GM23338 (cell line): ENCODE measurements at regions not wholly inside any gene's neighbourhood (a gene's known extent, or its start where the extent isn't known, plus 50 kb on each side); places are given as distances from the start of the nearest gene placed in this dataset.

Experiments
- ATAC-seq: fragments of 200-7000 bp; cut with Tn5 transposase; 3 replicates; pipeline ENCODE4 v1.9.1; 2020
- DNase-seq: peaks from one replicate; pipeline ENCODE4 v3.0.0-alpha.2; 2015; ENCODE audit warnings: low spot score
- H2AFZ ChIP-seq: fragments of 200-600 bp; sonication (generic); 2 replicates; pipeline ENCODE4 v1.8.0; 2016; ENCODE audit warnings: antibody characterized with exemption, mild to moderate bottlenecking, moderate library complexity
- H3F3A ChIP-seq: fragments of 200-600 bp; sonication (generic); replicated peaks from 2 replicates; pipeline ENCODE4 v1.8.0; 2017; ENCODE audit warnings: antibody characterized with exemption, mixed run types, low read depth
- H3K27ac ChIP-seq: fragments of 200-600 bp; sonication (generic); 2 replicates; pipeline ENCODE4 v1.6.1; 2016; ENCODE audit warnings: low read depth
- H3K27me3 ChIP-seq: fragments of 200-600 bp; sonication (generic); 2 replicates; pipeline ENCODE4 v1.8.0; 2016; ENCODE audit warnings: mild to moderate bottlenecking, mixed run types, moderate library complexity; ENCODE audit not compliant: insufficient read depth
- H3K36me3 ChIP-seq: fragments of 200-600 bp; sonication (generic); 2 replicates; pipeline ENCODE4 v1.8.0; 2016; ENCODE audit warnings: mild to moderate bottlenecking; ENCODE audit not compliant: insufficient read depth
- H3K4me1 ChIP-seq: fragments of 200-600 bp; sonication (generic); 2 replicates; pipeline ENCODE4 v1.8.0; 2016; ENCODE audit warnings: mild to moderate bottlenecking, moderate library complexity; ENCODE audit not compliant: insufficient read depth
- H3K4me2 ChIP-seq: fragments of 200-600 bp; sonication (generic); 2 replicates; pipeline ENCODE4 v1.7.1; 2017; ENCODE audit warnings: mixed run types
- H3K4me3 ChIP-seq: fragments of 200-600 bp; sonication (generic); 2 replicates; pipeline ENCODE4 v1.6.1; 2016; ENCODE audit warnings: mixed run types
- H3K79me2 ChIP-seq: fragments of 200-600 bp; sonication (generic); replicated peaks from 2 replicates; pipeline ENCODE4 v1.8.0; 2017; ENCODE audit warnings: mild to moderate bottlenecking; ENCODE audit not compliant: insufficient read depth
- H3K9me2 ChIP-seq: fragments of 200-600 bp; sonication (generic); 2 replicates; pipeline ENCODE4 v1.8.0; 2017; ENCODE audit not compliant: insufficient read depth
- H4K20me1 ChIP-seq: fragments of 200-600 bp; sonication (generic); replicated peaks from 2 replicates; pipeline ENCODE4 v1.8.0; 2017; ENCODE audit warnings: mild to moderate bottlenecking; ENCODE audit not compliant: insufficient read depth
- H3K27ac Mint-ChIP-seq: 2 replicates; pipeline ENCODE4 v1.8.0; 2020; ENCODE audit warnings: inconsistent platforms, mild to moderate bottlenecking, moderate library complexity, mixed read lengths
- H3K27me3 Mint-ChIP-seq: 3 replicates; pipeline ENCODE4 v1.8.0; 2022; ENCODE audit warnings: low read depth, mild to moderate bottlenecking, moderate library complexity, mixed read lengths, inconsistent platforms; ENCODE audit not compliant: insufficient read depth, poor library complexity
- H3K36me3 Mint-ChIP-seq: 3 replicates; pipeline ENCODE4 v1.8.0; 2021; ENCODE audit warnings: low read depth, mild to moderate bottlenecking, inconsistent platforms, moderate library complexity, mixed read lengths
- H3K4me1 Mint-ChIP-seq: 3 replicates; pipeline ENCODE4 v1.8.0; 2020; ENCODE audit warnings: mild to moderate bottlenecking, inconsistent platforms, mixed read lengths
- H3K4me3 Mint-ChIP-seq: 3 replicates; pipeline ENCODE4 v1.8.0; 2021; ENCODE audit warnings: moderate library complexity, mild to moderate bottlenecking, inconsistent platforms, mixed read lengths
- H3K9me3 Mint-ChIP-seq: 3 replicates; pipeline ENCODE4 v1.8.0; 2020; ENCODE audit warnings: moderate library complexity, mild to moderate bottlenecking, inconsistent platforms, mixed read lengths
- CREB1 ChIP-seq: fragments of 250-450 bp; sonication (Bioruptor Pico); IDR thresholded peaks from 2 replicates; pipeline ENCODE4 v1.5.0; 2020; ENCODE audit warnings: low read depth, mild to moderate bottlenecking, moderate library complexity
- CTCF ChIP-seq, 2 experiments: fragments of 200-600 bp in 1 of 2; sonication (generic) in 1 of 2; conservative IDR thresholded peaks; 2 replicates each; pipeline versions ENCODE4 v1.5.1 to v1.6.1; 2016 to 2017; ENCODE audit warnings: antibody characterized with exemption in 2 of 2, low read depth in 2 of 2, mild to moderate bottlenecking in 2 of 2, moderate library complexity in 1 of 2
- ETS1 ChIP-seq: IDR thresholded peaks from 2 replicates; pipeline ENCODE4 v1.6.1; 2016; ENCODE audit warnings: antibody characterized with exemption
- EZH2 ChIP-seq: fragments of 200-600 bp; sonication (generic); IDR thresholded peaks from one replicate; pipeline ENCODE4 v1.8.0; 2017; ENCODE audit warnings: antibody characterized with exemption, mild to moderate bottlenecking, low read depth; ENCODE audit not compliant: unreplicated experiment
- EZH2phosphoT487 ChIP-seq: fragments of 200-600 bp; sonication (generic); IDR thresholded peaks from one replicate; pipeline ENCODE4 v1.8.1; 2018; ENCODE audit warnings: antibody characterized with exemption; ENCODE audit not compliant: unreplicated experiment
- JUNB ChIP-seq: IDR thresholded peaks from one replicate; pipeline ENCODE4 v1.6.1; 2016; ENCODE audit warnings: antibody characterized with exemption; ENCODE audit not compliant: unreplicated experiment
- NANOG ChIP-seq: IDR thresholded peaks from 2 replicates; pipeline ENCODE4 v1.6.1; 2016; ENCODE audit warnings: antibody characterized with exemption, borderline replicate concordance
- POLR2AphosphoS5 ChIP-seq: IDR thresholded peaks from 2 replicates; pipeline ENCODE4 v1.6.1; 2016; ENCODE audit warnings: antibody characterized with exemption, low read depth
- REST ChIP-seq: IDR thresholded peaks from one replicate; pipeline ENCODE4 v1.6.1; 2018; ENCODE audit warnings: antibody characterized with exemption; ENCODE audit not compliant: unreplicated experiment
- STAT1 ChIP-seq: IDR thresholded peaks from one replicate; pipeline ENCODE4 v1.6.1; 2016; ENCODE audit warnings: antibody characterized with exemption; ENCODE audit not compliant: unreplicated experiment
- ZNF114 ChIP-seq: fragments of 250-450 bp; sonication (Bioruptor Pico); IDR thresholded peaks from 2 replicates; pipeline ENCODE4 v1.5.0; 2020; ENCODE audit warnings: mild to moderate bottlenecking, moderate library complexity
- ZNF331 ChIP-seq: fragments of 250-450 bp; sonication (Bioruptor Pico); IDR thresholded peaks from 2 replicates; pipeline ENCODE4 v1.5.0; 2020; ENCODE audit warnings: low read depth, mild to moderate bottlenecking, moderate library complexity
- ZNF462 ChIP-seq: fragments of 250-450 bp; sonication (Bioruptor Pico); IDR thresholded peaks from 2 replicates; pipeline ENCODE4 v1.5.0; 2020; ENCODE audit warnings: mild to moderate bottlenecking, moderate library complexity

- H3K4me3 Mint-ChIP-seq, result no peak overlapping the region
- Histone ChIP-seq H3K79me2 (no peaks in the 10 kb centered on the region), H3K9me2 (no peaks in the 10 kb centered on the region), H3K4me3 (no peak overlapping the region), H3K36me3 (no peaks in the 10 kb centered on the region), H3K4me2 (no peak overlapping the region), H3F3A (no peaks in the 10 kb centered on the region), H2AFZ (no peak overlapping the region), H3K4me1 (no peaks in the 10 kb centered on the region), H3K27me3 (peaks cover 32% of the 10 kb centered on the region; the same call in 1 of the 2 replicates), H4K20me1 (peaks cover 3% of the 10 kb centered on the region; the same call in 1 of the 2 replicates), H3K27ac (no peak overlapping the region)
- TF ChIP-seq EZH2phosphoT487 (no peak), ETS1 (no peak), EZH2 (no peak), CTCF (conservative IDR thresholded peaks at IDR 0.05; ENCODE audit: low read depth in 2 of 2) (no peak), STAT1 (no peak), CREB1 (CRISPR knock-in tag) (no peak), JUNB (no peak), NANOG (no peak), POLR2AphosphoS5 (no peak), ZNF331 (CRISPR knock-in tag) (no peak), ZNF114 (CRISPR knock-in tag) (no peak), REST (no peak), ZNF462 (CRISPR knock-in tag) (no peak)
- no peaks in the 10 kb centered on the region for H3K36me3 Mint-ChIP-seq
- no peak overlapping the region for H3K27ac Mint-ChIP-seq
- H3K27me3 Mint-ChIP-seq, result peaks cover 30% of the 10 kb centered on the region
- H3K9me3 Mint-ChIP-seq, result no peaks in the 10 kb centered on the region
- ATAC-seq (peak; percentile 14; the same call in 1 of the 3 replicates), DNase-seq (no peak)
- H3K4me1 Mint-ChIP-seq, result peaks cover 16% of the 10 kb centered on the region
These were observed 166.5 kb downstream of the RTP5 start for GRCh38 chr2:242035858-242036652.
